DLD1 (cell line): ENCODE measurements at regions not wholly inside any gene's neighbourhood (a gene's known extent, or its start where the extent isn't known, plus 50 kb on each side); places are given as distances from the start of the nearest gene placed in this dataset.

Experiments used
- in situ Hi-C: cut with HindIII; loops from 2 replicates; pipeline ENCODE4 v1.10.0; 2017; ENCODE audit warnings: low sequenced_read_pairs

DNA sequence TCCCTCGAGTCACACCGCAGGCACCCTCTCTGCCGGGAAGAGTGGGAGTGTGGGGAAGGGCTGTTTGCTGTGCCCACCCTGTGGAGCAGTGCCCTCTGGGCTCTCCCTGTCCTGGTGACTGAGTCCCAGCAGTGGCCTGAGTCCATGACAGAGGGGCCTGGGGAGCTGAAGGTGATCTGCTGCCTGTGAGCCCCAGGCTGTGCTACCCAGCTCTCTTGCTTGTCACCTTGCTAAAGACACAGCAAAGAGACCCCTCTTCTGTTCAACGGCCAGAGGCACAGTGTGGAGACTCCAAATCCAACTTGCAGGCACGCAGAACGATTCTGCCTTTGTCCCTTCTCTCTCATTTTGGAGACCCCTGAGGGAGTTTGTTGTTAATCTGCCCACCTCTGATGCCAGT, 232.6 kb downstream of the OPA1 start:
- in situ Hi-C loops = no loop called here

GRCh38 chr3:193826159-193826795, 233.3 kb downstream of the OPA1 start:
- in situ Hi-C loops = no loop called here

DNA sequence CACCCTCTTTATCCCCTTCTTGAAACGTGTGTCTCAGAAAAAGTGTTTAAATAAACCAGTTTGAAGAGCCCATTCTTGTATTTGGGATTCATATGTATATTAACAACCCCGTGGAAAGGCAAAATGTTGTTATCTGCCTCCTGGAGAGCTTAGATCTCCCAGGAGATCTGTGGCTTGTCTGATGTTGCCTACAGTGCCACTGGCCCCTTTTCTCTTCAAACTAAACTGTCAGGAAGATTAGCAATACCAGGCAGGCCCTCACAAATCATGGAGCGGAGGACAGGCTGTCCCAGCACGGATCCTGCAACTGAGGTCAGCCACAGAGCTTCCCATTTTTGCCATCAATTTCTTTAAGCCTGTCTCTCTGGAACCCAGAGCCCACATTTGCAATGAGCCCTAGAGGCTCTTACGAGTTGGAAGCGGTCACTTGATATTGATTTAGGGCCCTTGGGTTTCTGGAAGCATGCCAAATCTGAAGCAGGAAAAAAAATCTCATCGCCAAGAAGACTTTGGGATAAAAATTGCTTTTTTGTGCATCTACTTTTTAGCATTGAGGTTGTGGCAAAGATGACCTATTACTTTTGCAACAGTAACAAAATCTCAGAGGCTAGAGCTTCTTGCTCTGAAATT, 234.1 kb downstream of the OPA1 start:
- in situ Hi-C loops = no loop called here

GRCh38 chr3:193827871-193828270, 234.9 kb downstream of the OPA1 start:
- in situ Hi-C loops = no loop called here

- in situ Hi-C loops = no loop called here
Observed at GRCh38 chr3:193828477-193828876, 235.5 kb downstream of the OPA1 start.

DNA sequence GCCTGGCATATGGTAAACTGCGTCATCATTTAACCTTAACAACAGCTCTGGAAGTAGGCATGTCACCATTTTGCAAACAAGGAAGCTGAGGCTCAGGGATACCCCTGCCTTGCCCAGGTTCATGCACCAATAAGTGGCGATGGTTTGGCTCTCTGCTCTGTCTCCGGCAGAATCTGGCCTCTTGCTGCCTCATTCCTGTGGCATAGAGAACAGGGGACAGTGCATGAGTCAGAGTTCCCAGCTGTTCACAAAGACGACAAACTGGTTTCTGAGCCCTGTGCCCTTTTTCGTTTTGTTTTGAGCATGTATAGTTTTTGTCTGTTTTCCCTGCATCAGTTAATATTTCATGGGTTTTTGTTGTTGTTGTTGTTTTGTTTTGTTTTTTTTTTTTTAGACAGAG, 236.8 kb downstream of the OPA1 start:
- in situ Hi-C loops = no loop called here

- in situ Hi-C loops = no loop called here
Observed at GRCh38 chr3:193830791-193831191, 237.8 kb downstream of the OPA1 start.

GRCh38 chr3:193831495-193832455, 238.8 kb downstream of the OPA1 start:
- in situ Hi-C loops = no loop called here

DNA sequence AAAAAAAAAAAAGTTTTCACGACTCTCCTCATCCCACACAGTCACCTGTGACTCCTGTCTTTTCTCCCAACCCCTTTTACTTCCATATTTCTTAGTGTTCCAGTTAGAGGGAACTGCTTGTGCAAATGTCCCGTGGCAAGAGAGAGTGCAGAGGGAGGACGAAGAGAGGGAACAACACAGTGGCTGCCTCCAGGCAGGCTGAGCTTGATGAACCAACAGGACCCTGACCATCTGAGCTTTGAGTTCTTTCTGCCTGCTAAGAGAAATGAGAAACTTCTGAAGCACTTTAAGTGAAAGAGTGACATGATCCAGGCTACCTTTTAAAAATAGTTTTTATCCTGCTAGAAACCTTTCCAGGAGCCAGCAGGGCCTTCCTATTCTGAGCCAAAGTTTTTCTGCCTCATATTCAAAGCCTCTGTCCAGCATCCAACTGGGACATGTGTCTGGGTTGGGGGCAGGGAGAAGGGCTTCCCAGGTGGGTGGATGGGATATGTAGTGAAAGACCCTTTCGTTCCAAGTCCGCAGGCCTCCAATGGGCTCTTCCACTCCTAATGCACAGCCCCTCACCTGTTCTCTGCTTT, 239.9 kb downstream of the OPA1 start:
- in situ Hi-C loops = no loop called here

GRCh38 chr3:193833592-193833991, 240.6 kb downstream of the OPA1 start:
- in situ Hi-C loops = no loop called here

DNA sequence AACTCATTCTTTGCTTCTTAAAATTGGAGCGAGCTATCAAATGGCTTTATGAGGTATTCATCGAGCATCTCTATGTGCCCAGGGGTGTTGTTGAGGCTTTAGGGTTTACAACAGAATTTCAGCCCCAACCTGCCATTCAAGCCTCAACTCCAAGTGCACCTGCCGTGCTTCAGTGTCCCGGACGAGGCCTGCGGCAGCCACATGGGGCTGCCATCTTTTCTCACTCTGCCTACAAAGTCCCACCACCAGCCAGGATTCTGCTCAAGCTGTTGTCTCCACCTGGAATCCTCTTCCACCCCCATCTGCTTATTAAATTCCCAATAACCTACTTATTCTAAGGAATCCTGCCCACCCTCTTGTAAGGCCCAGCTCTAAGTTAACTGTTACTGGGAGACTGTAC, 242.4 kb downstream of the OPA1 start:
- in situ Hi-C loops = no loop called here

GRCh38 chr3:193836511-193836910, 243.5 kb downstream of the OPA1 start:
- in situ Hi-C loops = no loop called here

- in situ Hi-C loops = no loop called here
Observed at GRCh38 chr3:193836918-193837317, 243.9 kb downstream of the OPA1 start.

- in situ Hi-C loops = no loop called here
Observed at GRCh38 chr3:193837347-193837827, 244.4 kb downstream of the OPA1 start.

GRCh38 chr3:193840111-193840641, 247.2 kb downstream of the OPA1 start:
- in situ Hi-C loops = no loop called here

- in situ Hi-C loops = no loop called here
Observed at GRCh38 chr3:193841581-193841980, 248.6 kb downstream of the OPA1 start.

DNA sequence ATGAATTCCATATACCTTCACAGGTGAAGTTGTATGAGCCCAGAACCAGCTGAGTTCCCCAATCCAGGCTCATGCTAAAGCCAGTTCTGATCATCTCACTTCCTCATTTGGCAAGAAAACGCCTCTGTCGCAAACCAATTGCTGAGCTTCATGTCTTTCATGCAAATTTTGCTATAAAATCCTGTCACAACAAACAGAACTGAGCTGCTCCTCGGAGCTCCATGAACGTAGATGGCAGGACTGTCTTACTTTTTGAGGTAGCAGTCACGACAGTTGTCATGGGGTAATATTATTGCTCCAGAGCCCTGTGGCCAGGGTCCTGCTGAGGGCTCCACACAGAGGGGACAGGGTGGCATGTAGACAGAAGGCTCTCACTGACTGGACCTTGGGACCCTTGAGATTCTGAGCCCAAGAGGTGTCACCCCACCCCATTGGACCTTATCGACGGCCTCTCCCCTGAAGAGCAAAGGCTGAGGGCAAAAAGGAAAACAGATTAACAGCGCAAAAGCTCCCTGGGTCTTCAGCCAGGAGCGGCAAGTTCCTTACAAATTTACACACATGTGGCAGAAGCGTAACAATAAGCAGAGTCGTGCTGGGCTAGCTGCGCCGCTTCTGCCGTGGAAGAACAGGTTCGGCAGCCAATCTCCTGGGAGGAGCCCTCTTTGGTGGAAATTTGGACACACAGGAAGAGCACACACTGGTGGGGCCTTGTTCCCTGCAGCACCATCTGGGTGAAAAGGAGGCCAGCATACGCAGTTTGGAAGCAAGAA, 249.2 kb downstream of the OPA1 start:
- in situ Hi-C loops = no loop called here

GRCh38 chr3:193842832-193843473, 249.9 kb downstream of the OPA1 start:
- in situ Hi-C loops = no loop called here

- in situ Hi-C loops = no loop called here
Observed at GRCh38 chr3:193843474-193844301, 250.7 kb downstream of the OPA1 start.
